ENCODE measurements at regions not wholly inside any gene's neighbourhood (a gene's known extent, or its start where the extent isn't known, plus 50 kb on each side); places are given as distances from the start of the nearest gene placed in this dataset.
A peak's percentile ranks its signal among the peaks of the same experiment; 100 is the strongest.

DNA sequence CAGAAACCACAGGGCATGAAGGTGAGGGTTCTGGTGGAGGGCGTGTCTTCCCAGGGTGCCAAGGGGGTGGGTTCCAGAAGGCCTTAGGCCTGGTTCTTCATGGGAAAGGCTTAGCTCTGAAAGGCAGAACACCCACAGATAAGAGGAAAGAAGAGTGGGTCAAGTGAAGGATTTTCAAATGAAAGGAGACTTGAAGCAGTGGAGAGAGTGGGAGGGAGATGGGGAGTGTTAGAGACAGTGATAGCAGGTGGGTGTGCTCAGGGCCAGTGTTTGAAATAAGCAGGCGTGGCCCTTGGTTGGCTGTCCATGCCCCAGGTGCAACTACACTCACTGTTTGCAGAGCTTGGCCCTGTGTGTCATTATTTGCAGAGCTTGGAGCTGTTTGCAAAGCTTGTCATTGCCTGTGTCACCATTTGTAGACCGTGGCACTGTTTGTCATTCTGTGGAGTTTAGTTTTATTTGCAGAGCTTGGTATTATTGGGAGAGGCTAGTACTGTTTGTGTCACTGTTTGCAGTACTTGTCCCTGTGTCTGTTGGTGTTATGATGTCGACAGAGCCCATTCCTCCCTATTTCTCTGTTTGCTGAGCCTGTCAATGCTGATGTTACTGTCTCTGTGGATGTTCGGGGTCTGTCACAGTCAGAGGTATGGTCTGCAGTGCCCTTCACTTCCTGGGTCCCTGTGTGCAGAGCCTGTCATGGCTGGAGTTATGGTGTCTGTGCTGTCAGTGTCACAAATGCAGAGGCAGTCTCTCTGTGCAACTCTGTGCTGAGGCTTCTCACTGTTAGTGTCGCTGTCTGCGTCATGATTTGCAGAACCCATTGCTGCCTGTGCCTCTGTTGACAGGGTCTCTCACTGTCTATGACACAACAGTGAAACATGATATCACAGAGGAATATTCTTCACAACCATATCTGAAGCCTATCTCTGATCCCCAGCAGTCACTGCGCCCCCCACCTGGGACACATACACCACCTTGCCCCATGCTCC lies 127.7 kb upstream of the LRFN2 start (continued):
- TF ChIP-seq, protein P1, sequence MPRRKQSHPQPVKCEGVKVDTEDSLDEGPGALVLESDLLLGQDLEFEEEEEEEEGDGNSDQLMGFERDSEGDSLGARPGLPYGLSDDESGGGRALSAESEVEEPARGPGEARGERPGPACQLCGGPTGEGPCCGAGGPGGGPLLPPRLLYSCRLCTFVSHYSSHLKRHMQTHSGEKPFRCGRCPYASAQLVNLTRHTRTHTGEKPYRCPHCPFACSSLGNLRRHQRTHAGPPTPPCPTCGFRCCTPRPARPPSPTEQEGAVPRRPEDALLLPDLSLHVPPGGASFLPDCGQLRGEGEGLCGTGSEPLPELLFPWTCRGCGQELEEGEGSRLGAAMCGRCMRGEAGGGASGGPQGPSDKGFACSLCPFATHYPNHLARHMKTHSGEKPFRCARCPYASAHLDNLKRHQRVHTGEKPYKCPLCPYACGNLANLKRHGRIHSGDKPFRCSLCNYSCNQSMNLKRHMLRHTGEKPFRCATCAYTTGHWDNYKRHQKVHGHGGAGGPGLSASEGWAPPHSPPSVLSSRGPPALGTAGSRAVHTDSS (CRISPR knock-in tag; conservative IDR thresholded peaks at IDR 0.05), result no peak
- TF ChIP-seq ZNF30 (CRISPR knock-in tag; IDR thresholded peaks at IDR 0.05), result no peak
- TF ChIP-seq, protein P2, sequence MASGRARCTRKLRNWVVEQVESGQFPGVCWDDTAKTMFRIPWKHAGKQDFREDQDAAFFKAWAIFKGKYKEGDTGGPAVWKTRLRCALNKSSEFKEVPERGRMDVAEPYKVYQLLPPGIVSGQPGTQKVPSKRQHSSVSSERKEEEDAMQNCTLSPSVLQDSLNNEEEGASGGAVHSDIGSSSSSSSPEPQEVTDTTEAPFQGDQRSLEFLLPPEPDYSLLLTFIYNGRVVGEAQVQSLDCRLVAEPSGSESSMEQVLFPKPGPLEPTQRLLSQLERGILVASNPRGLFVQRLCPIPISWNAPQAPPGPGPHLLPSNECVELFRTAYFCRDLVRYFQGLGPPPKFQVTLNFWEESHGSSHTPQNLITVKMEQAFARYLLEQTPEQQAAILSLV (CRISPR knock-in tag; IDR thresholded peaks at IDR 0.05; ENCODE audit: borderline replicate concordance), result 0 out of 2 replicates have a peak, but pooled peaks have one; percentile 18
- TF ChIP-seq CHD2 (IDR thresholded peaks at IDR 0.05; ENCODE audit: low read depth, low read length), result no peak
- peak; percentile 65; the same call in 1 of the 2 replicates for TF ChIP-seq RXRB (CRISPR knock-in tag; IDR thresholded peaks at IDR 0.05; ENCODE audit: borderline replicate concordance)
- no peak for TF ChIP-seq ZNF790 (CRISPR knock-in tag; IDR thresholded peaks at IDR 0.05; ENCODE audit: borderline replicate concordance)
- no peak for TF ChIP-seq ZSCAN30 (CRISPR knock-in tag; IDR thresholded peaks at IDR 0.05)
- peak; percentile 77; the same call in 1 of the 2 replicates for TF ChIP-seq JUND (CRISPR knock-in tag; IDR thresholded peaks at IDR 0.05)
- TF ChIP-seq, protein P3, sequence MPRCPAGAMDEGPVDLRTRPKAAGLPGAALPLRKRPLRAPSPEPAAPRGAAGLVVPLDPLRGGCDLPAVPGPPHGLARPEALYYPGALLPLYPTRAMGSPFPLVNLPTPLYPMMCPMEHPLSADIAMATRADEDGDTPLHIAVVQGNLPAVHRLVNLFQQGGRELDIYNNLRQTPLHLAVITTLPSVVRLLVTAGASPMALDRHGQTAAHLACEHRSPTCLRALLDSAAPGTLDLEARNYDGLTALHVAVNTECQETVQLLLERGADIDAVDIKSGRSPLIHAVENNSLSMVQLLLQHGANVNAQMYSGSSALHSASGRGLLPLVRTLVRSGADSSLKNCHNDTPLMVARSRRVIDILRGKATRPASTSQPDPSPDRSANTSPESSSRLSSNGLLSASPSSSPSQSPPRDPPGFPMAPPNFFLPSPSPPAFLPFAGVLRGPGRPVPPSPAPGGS (CRISPR knock-in tag; IDR thresholded peaks at IDR 0.05), result no peak
- 0 out of 2 replicates have a peak, but pooled peaks have one; percentile 36 for TF ChIP-seq ZNF12 (CRISPR knock-in tag; IDR thresholded peaks at IDR 0.05)
- TF ChIP-seq, protein P4, sequence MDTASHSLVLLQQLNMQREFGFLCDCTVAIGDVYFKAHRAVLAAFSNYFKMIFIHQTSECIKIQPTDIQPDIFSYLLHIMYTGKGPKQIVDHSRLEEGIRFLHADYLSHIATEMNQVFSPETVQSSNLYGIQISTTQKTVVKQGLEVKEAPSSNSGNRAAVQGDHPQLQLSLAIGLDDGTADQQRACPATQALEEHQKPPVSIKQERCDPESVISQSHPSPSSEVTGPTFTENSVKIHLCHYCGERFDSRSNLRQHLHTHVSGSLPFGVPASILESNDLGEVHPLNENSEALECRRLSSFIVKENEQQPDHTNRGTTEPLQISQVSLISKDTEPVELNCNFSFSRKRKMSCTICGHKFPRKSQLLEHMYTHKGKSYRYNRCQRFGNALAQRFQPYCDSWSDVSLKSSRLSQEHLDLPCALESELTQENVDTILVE (CRISPR knock-in tag; IDR thresholded peaks at IDR 0.05), result no peak
- TF ChIP-seq ZNF329 (CRISPR knock-in tag; IDR thresholded peaks at IDR 0.05; ENCODE audit: low read depth), result no peak
- TF ChIP-seq, protein P5, sequence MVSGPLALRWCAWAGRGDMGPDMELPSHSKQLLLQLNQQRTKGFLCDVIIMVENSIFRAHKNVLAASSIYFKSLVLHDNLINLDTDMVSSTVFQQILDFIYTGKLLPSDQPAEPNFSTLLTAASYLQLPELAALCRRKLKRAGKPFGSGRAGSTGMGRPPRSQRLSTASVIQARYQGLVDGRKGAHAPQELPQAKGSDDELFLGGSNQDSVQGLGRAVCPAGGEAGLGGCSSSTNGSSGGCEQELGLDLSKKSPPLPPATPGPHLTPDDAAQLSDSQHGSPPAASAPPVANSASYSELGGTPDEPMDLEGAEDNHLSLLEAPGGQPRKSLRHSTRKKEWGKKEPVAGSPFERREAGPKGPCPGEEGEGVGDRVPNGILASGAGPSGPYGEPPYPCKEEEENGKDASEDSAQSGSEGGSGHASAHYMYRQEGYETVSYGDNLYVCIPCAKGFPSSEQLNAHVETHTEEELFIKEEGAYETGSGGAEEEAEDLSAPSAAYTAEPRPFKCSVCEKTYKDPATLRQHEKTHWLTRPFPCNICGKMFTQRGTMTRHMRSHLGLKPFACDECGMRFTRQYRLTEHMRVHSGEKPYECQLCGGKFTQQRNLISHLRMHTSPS (CRISPR knock-in tag; IDR thresholded peaks at IDR 0.05; ENCODE audit: low read depth), result no peak
- TF ChIP-seq ZGPAT (CRISPR knock-in tag; IDR thresholded peaks at IDR 0.05), result no peak; the same call in 1 of the 2 replicates
- no peak for TF ChIP-seq ZNF3 (CRISPR knock-in tag; IDR thresholded peaks at IDR 0.05)
- TF ChIP-seq ZNF775 (CRISPR knock-in tag; IDR thresholded peaks at IDR 0.05; ENCODE audit: borderline replicate concordance), result no peak
- TF ChIP-seq HNRNPLL (IDR thresholded peaks at IDR 0.05; ENCODE audit: low read depth, low read length, poor library complexity, severe bottlenecking), result no peak
- TF ChIP-seq IKZF1 (IDR thresholded peaks at IDR 0.05), result no peak
- TF ChIP-seq ZNF260 (CRISPR knock-in tag; IDR thresholded peaks at IDR 0.05; ENCODE audit: borderline replicate concordance, low read depth), result no peak
- TF ChIP-seq ZNF883 (CRISPR knock-in tag; IDR thresholded peaks at IDR 0.05; ENCODE audit: not compliant biosample characterization), result no peak
